Heart right ventricle (tissue), 16 donors: ENCODE measurements at regions not wholly inside any gene's neighbourhood (a gene's known extent, or its start where the extent isn't known, plus 50 kb on each side); places are given as distances from the start of the nearest gene placed in this dataset.
"Not testable (repeated sequence)": the region's sequence is repeated elsewhere in the genome, so short reads cannot be mapped to it uniquely, and the experiment has no call there.

ENCODE experiments used
- ATAC-seq, 8 donors: fragments of 200-7000 bp; cut with Tn5 transposase; one replicate each; pipeline ENCODE4 v1.9.1; 2020; ENCODE audit warnings: mild to moderate bottlenecking in 8 of 8, moderate library complexity in 8 of 8, moderate number of reproducible peaks in 1 of 8
- DNase-seq, 2 donors: peaks; one replicate each; pipeline ENCODE4 v3.0.0-alpha.2; 2020
- H3K27ac ChIP-seq, 10 donors: fragments of 200-600 bp; sonication (generic) in 2 of 10; one replicate each; pipeline versions ENCODE4 v1.5.0 to v1.8.0; 2020 to 2022; ENCODE audit warnings: mild to moderate bottlenecking in 3 of 10
- H3K27me3 ChIP-seq, 7 donors: fragments of 200-600 bp; one replicate each; pipeline ENCODE4 v1.8.0; 2021 to 2022; ENCODE audit warnings: mild to moderate bottlenecking in 2 of 7
- H3K36me3 ChIP-seq, 9 donors: fragments of 200-600 bp; sonication (generic) in 1 of 9; one replicate each; pipeline versions ENCODE4 v1.5.0 to v1.8.0; 2020 to 2022; ENCODE audit warnings: mild to moderate bottlenecking in 2 of 9
- H3K4me1 ChIP-seq, 9 donors: fragments of 200-600 bp; sonication (generic) in 1 of 9; one replicate each; pipeline versions ENCODE4 v1.5.0 to v1.8.0; 2020 to 2022; ENCODE audit warnings: mild to moderate bottlenecking in 4 of 9
- H3K4me3 ChIP-seq, 10 donors: fragments of 200-600 bp; sonication (generic) in 2 of 10; one replicate each; pipeline versions ENCODE4 v1.5.0 to v1.8.0; 2020 to 2022; ENCODE audit warnings: mild to moderate bottlenecking in 7 of 10, moderate library complexity in 2 of 10
- H3K9me3 ChIP-seq, 11 donors: fragments of 200-600 bp in 10 of 11; sonication (generic) in 2 of 11; one replicate each; pipeline versions ENCODE4 v1.5.0 to v1.8.0; 2013 to 2022; ENCODE audit warnings: mild to moderate bottlenecking in 2 of 11, control low read depth in 1 of 11, moderate library complexity in 1 of 11
- CTCF ChIP-seq, 9 donors: fragments of 200-600 bp; sonication (generic) in 2 of 9; IDR thresholded peaks; one replicate each; pipeline versions ENCODE4 v1.5.0 to v1.8.0; 2021 to 2022; ENCODE audit warnings: antibody characterized with exemption in 9 of 9, mild to moderate bottlenecking in 5 of 9, moderate library complexity in 1 of 9
- WGBS, 2 donors: extraction: QIAGEN DNeasy Blood & Tissue Kit; methylation state at CpG; one replicate each; pipeline ENCODE4 v1.1.7; 2013; ENCODE audit warnings: inconsistent platforms in 1 of 2; 5-methylcytosine and 5-hydroxymethylcytosine counted together
- intact Hi-C, 10 donors: fragments of 100-400 bp; cut with DNase I; formaldehyde crosslinking; loops; one replicate each; pipeline versions ENCODE4 v1.11.1 to v1.14.2; 2022
- donor health status: Arrhythmogenic right ventricular cardiomyopathy.
- donor health status: ischemic (EF 13 %, LVEDD 7.1; RV severe dilation, severe dysfunction).
- donor health status: healthy with polysubstance abuse.
- donor health status: DM: no; HTN: yes; CAD: no.
- donor health status: DM: no; HTN: no; CAD: no.
- donor health status: ischemic (EF 25% LVEDD 6.9; RV normal size, moderate dysfunction).
- donor health status: ischemic (EF 25% LVEDD 5.7; RV mildly dilated, moderate dysfunction).
- donor health status: healthy.
- donor health status: DM: yes; HTN: yes; CAD: no.
- donor health status: Ischemic cardiomyopathy.
- donor health status: ischemic (EF 35%, LVEDD 5.7; RV mildly dilated, moderate dysfunction).
- donor health status: nonischemic (EF 11% LVEDD 7.7; RV severe dilation, severe dysfunction).
- donor health status: DM: yes; HTN: yes; CAD: no.
- donor health status: PGD.
- donor health status: ischemic (EF 29% LVEDD 5.4; RV normal size, mild dysfunction).
- donor health status: nonischemic (EF 23%, LVEDD 6.1; RV moderate dilation, normal function).

GRCh38 chrY:7718126-7718525 is 806.6 kb upstream of the AMELY start:
- DNase-seq (no peak), ATAC-seq (no peak)
- TF ChIP-seq CTCF (IDR thresholded peaks at IDR 0.05), result no peak
- H3K27me3 ChIP-seq, result no peaks in the 10 kb centered on the region
- H3K27ac ChIP-seq, result no peak overlapping the region
- H3K36me3 ChIP-seq, result no peaks in the 10 kb centered on the region
- WGBS, 2 donors, result 75 to 78% methylated on average over 2 of the region's 2 CpGs
- no peaks in the 10 kb centered on the region for H3K9me3 ChIP-seq
- intact Hi-C loops, result no loop called here
- peaks cover 0 to 1% (median 0%) of the 10 kb centered on the region in 9 donors for H3K4me1 ChIP-seq
- H3K4me3 ChIP-seq, result no peak overlapping the region

GRCh38 chrY:7714426-7714825 is 802.9 kb upstream of the AMELY start:
- no peak overlapping the region for H3K27ac ChIP-seq
- no peaks in the 10 kb centered on the region for H3K4me1 ChIP-seq
- DNase-seq, result peak in 1 of 2 donors; percentile 5
- peak in 3 of 8 donors; percentile 28 to 49 (median 41) for ATAC-seq
- no peaks in the 10 kb centered on the region for H3K27me3 ChIP-seq
- intact Hi-C loops, result no loop called here
- H3K4me3 ChIP-seq, result no peak overlapping the region
- H3K9me3 ChIP-seq, result no peaks in the 10 kb centered on the region
- 7 to 24% methylated on average over 2 of the region's 2 CpGs for WGBS, 2 donors
- H3K36me3 ChIP-seq, result no peaks in the 10 kb centered on the region
- TF ChIP-seq CTCF (IDR thresholded peaks at IDR 0.05), result no peak

- ATAC-seq, H3K9me3 ChIP-seq, DNase-seq, H3K4me1 ChIP-seq, H3K27ac ChIP-seq, H3K36me3 ChIP-seq, H3K4me3 ChIP-seq, H3K27me3 ChIP-seq, intact Hi-C loops: not testable (repeated sequence)
- WGBS, 2 donors, result 98 to 100% methylated on average over 3 of the region's 3 CpGs
Observed at GRCh38 chrY:7713738-7714137, 802.2 kb upstream of the AMELY start.

GRCh38 chrY:7712289-7712688 is 800.7 kb upstream of the AMELY start:
- Histone ChIP-seq H3K27ac (no peak overlapping the region), H3K9me3 (no peaks in the 10 kb centered on the region), H3K27me3 (no peaks in the 10 kb centered on the region), H3K36me3 (no peaks in the 10 kb centered on the region), H3K4me1 (no peaks in the 10 kb centered on the region), H3K4me3 (no peak overlapping the region)
- TF ChIP-seq CTCF (IDR thresholded peaks at IDR 0.05), result no peak
- ATAC-seq (no peak), DNase-seq (no peak)
- WGBS, 2 donors, result 85 to 86% methylated on average over 3 of the region's 3 CpGs
- intact Hi-C loops, result no loop called here

GRCh38 chrY:7703578-7704140 is 792.1 kb upstream of the AMELY start:
- H3K27ac ChIP-seq, result no peak overlapping the region
- no peaks in the 10 kb centered on the region for H3K9me3 ChIP-seq
- DNase-seq, result no peak
- H3K36me3 ChIP-seq, result no peaks in the 10 kb centered on the region
- 41 to 51% methylated on average over 5 of the region's 5 CpGs for WGBS, 2 donors
- ATAC-seq, result no peak
- intact Hi-C loops, result no loop called here
- no peak overlapping the region for H3K4me3 ChIP-seq
- no peaks in the 10 kb centered on the region for H3K27me3 ChIP-seq
- no peak for TF ChIP-seq CTCF (IDR thresholded peaks at IDR 0.05)
- no peaks in the 10 kb centered on the region for H3K4me1 ChIP-seq
